H1 (cell line): ENCODE measurements at regions not wholly inside any gene's neighbourhood (a gene's known extent, or its start where the extent isn't known, plus 50 kb on each side); places are given as distances from the start of the nearest gene placed in this dataset.
"Not testable (repeated sequence)": the region's sequence is repeated elsewhere in the genome, so short reads cannot be mapped to it uniquely, and the experiment has no call there.

Experiments
- CTCF ChIA-PET: fragments of 300-600 bp; sonication (Branson Sonifier 250); formaldehyde crosslinking; loops from one replicate; lab custom pipeline; 2021; ENCODE audit not compliant: partially characterized antibody; lab: Charles Lee
- POLR2A ChIA-PET: fragments of 300-600 bp; sonication (Branson Sonifier 250); formaldehyde crosslinking; loops from one replicate; lab custom pipeline; 2021; ENCODE audit warnings: inconsistent platforms; ENCODE audit not compliant: partially characterized antibody; lab: Charles Lee
- DNase-seq, 2 experiments: peaks; one replicate each; pipeline versions ENCODE4 v3.0.0 to v3.0.0-alpha.2; 2010 to 2022; ENCODE audit warnings: low spot score in 2 of 2, low read depth in 1 of 2, mixed read lengths in 1 of 2
- FAIRE-seq: peaks from 2 replicates; lab custom pipeline; 2011; peaks lifted over from hg19 to GRCh38; lab: Jason Lieb, UNC
- H2AFZ ChIP-seq: 2 replicates; pipeline ENCODE4 v1.8.1; 2012; ENCODE audit warnings: low read length, inconsistent platforms
- H2AK5ac ChIP-seq: 2 replicates; pipeline ENCODE4 v1.6.1; 2013; ENCODE audit warnings: low read depth, low read length
- H2BK120ac ChIP-seq: replicated peaks from 2 replicates; pipeline ENCODE3; 2013; ENCODE audit warnings: low read depth, low read length, inconsistent platforms
- H2BK12ac ChIP-seq: 2 replicates; pipeline ENCODE4 v1.6.1; 2013; ENCODE audit warnings: low read depth, low read length
- H2BK15ac ChIP-seq: 2 replicates; pipeline ENCODE4 v1.6.1; 2013; ENCODE audit warnings: low read length
- H2BK20ac ChIP-seq: 2 replicates; pipeline ENCODE4 v1.6.1; 2013; ENCODE audit warnings: low read length
- H2BK5ac ChIP-seq: 2 replicates; pipeline ENCODE4 v1.6.1; 2013; ENCODE audit warnings: low read depth, low read length
- H3K14ac ChIP-seq: 2 replicates; pipeline ENCODE4 v1.6.1; 2013; ENCODE audit warnings: inconsistent platforms; ENCODE audit not compliant: insufficient read length
- H3K18ac ChIP-seq: 2 replicates; pipeline ENCODE4 v1.6.1; 2013; ENCODE audit warnings: low read length; ENCODE audit errors: extremely low read depth
- H3K23ac ChIP-seq: 2 replicates; pipeline ENCODE4 v1.6.1; 2013; ENCODE audit warnings: inconsistent platforms; ENCODE audit not compliant: insufficient read length
- H3K23me2 ChIP-seq: 2 replicates; pipeline ENCODE4 v1.6.1; 2013; ENCODE audit warnings: low read depth, low read length
- H3K27ac ChIP-seq: 2 replicates; pipeline ENCODE4 v1.6.1; 2011; ENCODE audit warnings: low read depth, low read length, inconsistent platforms
- H3K27me3 ChIP-seq, 4 experiments: replicated peaks in 1 of 4; 1 replicate in 1 of 4; 2 replicates in 3 of 4; pipeline versions ENCODE4 v1.6.1 to v1.8.1; 2011 to 2013; ENCODE audit warnings: low read length in 3 of 4, mild to moderate bottlenecking in 3 of 4, inconsistent platforms in 2 of 4, mixed read lengths in 2 of 4, moderate library complexity in 1 of 4; ENCODE audit not compliant: control insufficient read depth in 3 of 4, insufficient read depth in 3 of 4; ENCODE audit errors: extremely low read depth in 1 of 4
- H3K36me3 ChIP-seq, 4 experiments: 2 replicates each; pipeline versions ENCODE4 v1.6.1 to v1.8.1; 2011 to 2013; ENCODE audit warnings: mild to moderate bottlenecking in 4 of 4, low read length in 3 of 4, moderate library complexity in 2 of 4, control low read depth in 1 of 4, inconsistent platforms in 1 of 4; ENCODE audit not compliant: insufficient read depth in 4 of 4, control insufficient read depth in 2 of 4
- H3K4ac ChIP-seq: replicated peaks from 2 replicates; pipeline ENCODE3; 2013; ENCODE audit warnings: low read length, low read depth, mixed read lengths, inconsistent platforms; ENCODE audit not compliant: insufficient read length
- H3K4me1 ChIP-seq, 4 experiments: replicated peaks in 1 of 4; 1 replicate in 1 of 4; 2 replicates in 3 of 4; pipeline versions ENCODE4 v1.6.1 to v1.8.1; 2011 to 2013; ENCODE audit warnings: low read length in 3 of 4, inconsistent platforms in 2 of 4, mixed read lengths in 1 of 4; ENCODE audit not compliant: insufficient read depth in 4 of 4, control insufficient read depth in 3 of 4
- H3K4me2 ChIP-seq, 2 experiments: 2 replicates each; pipeline versions ENCODE4 v1.6.1 to v1.8.1; 2011 to 2013; ENCODE audit warnings: low read depth in 2 of 2, low read length in 2 of 2, control low read depth in 1 of 2, inconsistent platforms in 1 of 2, mild to moderate bottlenecking in 1 of 2; ENCODE audit not compliant: insufficient read depth in 1 of 2
- H3K4me3 ChIP-seq, 4 experiments: fragments of 200-600, 300-600 bp in 1 of 4; sonication (generic), shearing (Covaris generic), sonication (Bioruptor Twin) in 1 of 4; 2 replicates each; pipeline versions ENCODE4 v1.5.1 to v1.8.1; 2011 to 2016; ENCODE audit warnings: low read length in 4 of 4, low read depth in 3 of 4, control low read depth in 2 of 4, inconsistent platforms in 2 of 4, mild to moderate bottlenecking in 2 of 4, mixed read lengths in 1 of 4, moderate library complexity in 1 of 4; ENCODE audit not compliant: insufficient read depth in 2 of 4; ENCODE audit errors: extremely low read depth in 1 of 4
- H3K56ac ChIP-seq: replicated peaks from 2 replicates; pipeline ENCODE3; 2013; ENCODE audit warnings: low read depth, mild to moderate bottlenecking, mixed read lengths, low read length, inconsistent platforms; ENCODE audit not compliant: insufficient read length
- H3K79me1 ChIP-seq: 2 replicates; pipeline ENCODE4 v1.6.1; 2013; ENCODE audit warnings: low read depth, low read length, control low read depth
- H3K79me2 ChIP-seq, 2 experiments: 2 replicates each; pipeline versions ENCODE4 v1.6.1 to v1.8.1; 2012 to 2013; ENCODE audit warnings: low read length in 2 of 2, mild to moderate bottlenecking in 2 of 2, inconsistent platforms in 1 of 2; ENCODE audit not compliant: insufficient read depth in 2 of 2, control insufficient read depth in 1 of 2
- H3K9ac ChIP-seq, 4 experiments: replicated peaks in 1 of 4; 1 replicate in 1 of 4; 2 replicates in 3 of 4; pipeline versions ENCODE4 v1.6.1 to v1.8.1; 2011 to 2013; ENCODE audit warnings: low read depth in 3 of 4, low read length in 3 of 4, control low read depth in 2 of 4, mild to moderate bottlenecking in 2 of 4, moderate library complexity in 2 of 4, inconsistent platforms in 1 of 4; ENCODE audit errors: extremely low read depth in 1 of 4
- H3K9me3 ChIP-seq, 2 experiments: 2 replicates each; pipeline versions ENCODE4 v1.6.1 to v1.8.1; 2012 to 2013; ENCODE audit warnings: mild to moderate bottlenecking in 2 of 2, moderate library complexity in 2 of 2, control low read depth in 1 of 2, inconsistent platforms in 1 of 2, low read depth in 1 of 2, low read length in 1 of 2, mixed read lengths in 1 of 2; ENCODE audit not compliant: insufficient read depth in 2 of 2
- H4K20me1 ChIP-seq, 2 experiments: replicated peaks in 1 of 2; 2 replicates each; pipeline versions ENCODE3 to v1.8.1; 2011 to 2013; ENCODE audit warnings: inconsistent platforms in 2 of 2, low read length in 2 of 2, mild to moderate bottlenecking in 1 of 2; ENCODE audit not compliant: insufficient read depth in 2 of 2, control insufficient read depth in 1 of 2
- H4K5ac ChIP-seq: 2 replicates; pipeline ENCODE4 v1.6.1; 2013; ENCODE audit warnings: low read length, low read depth, mixed read lengths, inconsistent platforms; ENCODE audit not compliant: insufficient read length
- H4K8ac ChIP-seq: 2 replicates; pipeline ENCODE4 v1.8.0; 2013; ENCODE audit warnings: mild to moderate bottlenecking, moderate library complexity, low read length, inconsistent platforms; ENCODE audit not compliant: insufficient read depth; ENCODE audit errors: extremely low read depth
- H4K91ac ChIP-seq: replicated peaks from 2 replicates; pipeline ENCODE3; 2013; ENCODE audit warnings: low read length, mixed read lengths, inconsistent platforms; ENCODE audit not compliant: insufficient read length
- WGBS, 2 experiments: shearing (Covaris generic) in 1 of 2; methylation state at CpG; one replicate each; pipeline versions ENCODE4 v1.1.6 to v1.1.7; 2013 to 2015; ENCODE audit warnings: low lambda C conversion rate in 2 of 2, mixed read lengths in 2 of 2, inconsistent platforms in 1 of 2, low coverage in 1 of 2, missing lambda C conversion rate in 1 of 2; ENCODE audit not compliant: insufficient replicate concordance in 2 of 2, insufficient coverage in 1 of 2, insufficient read length in 1 of 2; ENCODE audit errors: extremely low coverage in 1 of 2, missing lambda C conversion rate in 1 of 2; 5-methylcytosine and 5-hydroxymethylcytosine counted together

GRCh38 chr10:46650967-46651366 lies 72.0 kb downstream of the SYT15 start:
- H3K18ac ChIP-seq, CTCF ChIA-PET, FAIRE-seq, H4K5ac ChIP-seq, H3K9ac ChIP-seq, H3K79me1 ChIP-seq, H2BK15ac ChIP-seq, H2BK120ac ChIP-seq, H4K8ac ChIP-seq, H3K27me3 ChIP-seq, H3K23me2 ChIP-seq, POLR2A ChIA-PET, H2AK5ac ChIP-seq, H2BK12ac ChIP-seq, H3K27ac ChIP-seq, H4K20me1 ChIP-seq, DNase-seq, H3K14ac ChIP-seq, H3K4ac ChIP-seq, H3K4me3 ChIP-seq, H2BK20ac ChIP-seq, H2BK5ac ChIP-seq, H3K79me2 ChIP-seq, H3K36me3 ChIP-seq, H3K23ac ChIP-seq, H4K91ac ChIP-seq, H3K4me1 ChIP-seq, H3K4me2 ChIP-seq, H2AFZ ChIP-seq, H3K56ac ChIP-seq, H3K9me3 ChIP-seq: not testable (repeated sequence)
- 86% methylated on average over 1 of the region's 5 CpGs; no CpG with 5 or more reads in 1 of the 2 experiments for WGBS, 2 experiments

DNA sequence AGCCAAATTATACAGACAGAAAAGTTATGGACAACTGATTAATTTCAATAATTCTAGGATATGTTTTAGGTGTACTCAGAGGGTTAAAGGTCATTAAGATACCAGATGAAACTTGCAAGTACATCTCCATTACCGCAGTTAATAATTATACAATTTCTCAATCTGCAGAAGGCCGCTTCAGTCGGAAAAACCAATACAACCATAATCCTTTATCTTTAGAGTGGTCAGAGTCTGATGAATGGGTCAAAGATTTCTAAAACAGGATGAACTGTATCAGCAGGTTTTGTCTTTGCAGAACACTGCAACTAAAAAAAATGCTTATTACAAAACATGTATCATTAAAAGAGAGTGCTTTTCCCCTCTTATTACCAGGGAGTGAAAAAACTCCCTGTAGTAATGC lies 78.5 kb downstream of the SYT15 start:
- H3K23ac ChIP-seq, H3K9me3 ChIP-seq, POLR2A ChIA-PET, DNase-seq, H2BK120ac ChIP-seq, H3K56ac ChIP-seq, H3K36me3 ChIP-seq, H2BK15ac ChIP-seq, H3K4me3 ChIP-seq, FAIRE-seq, H2AFZ ChIP-seq, H3K4ac ChIP-seq, H3K27me3 ChIP-seq, H4K8ac ChIP-seq, H3K79me2 ChIP-seq, H4K5ac ChIP-seq, H3K9ac ChIP-seq, CTCF ChIA-PET, H2BK20ac ChIP-seq, H3K18ac ChIP-seq, H3K4me1 ChIP-seq, H4K91ac ChIP-seq, H3K4me2 ChIP-seq, H2BK12ac ChIP-seq, H3K27ac ChIP-seq, H3K14ac ChIP-seq, H3K79me1 ChIP-seq, H2BK5ac ChIP-seq, H2AK5ac ChIP-seq, H3K23me2 ChIP-seq, H4K20me1 ChIP-seq: not testable (repeated sequence)
- no CpG with 5 or more reads among the region's 3 CpGs for WGBS, 2 experiments
